CD4-positive, alpha-beta T cell (primary cell): ENCODE measurements at regions not wholly inside any gene's neighbourhood (a gene's known extent, or its start where the extent isn't known, plus 50 kb on each side); places are given as distances from the start of the nearest gene placed in this dataset.
"Not testable (repeated sequence)": the region's sequence is repeated elsewhere in the genome, so short reads cannot be mapped to it uniquely, and the experiment has no call there.

Experiments
- ATAC-seq: fragments of 200-7000 bp; cut with Tn5 transposase; one replicate; pipeline ENCODE4 v1.10.0; 2022; ENCODE audit warnings: mild to moderate bottlenecking; ENCODE audit not compliant: poor library complexity
- CTCF ChIA-PET: fragments of 350-600 bp; sonication (Branson Sonifier 250); formaldehyde crosslinking; loops from one replicate; lab custom pipeline; 2021; ENCODE audit warnings: antibody characterized with exemption, inconsistent platforms; lab: Charles Lee
- POLR2A ChIA-PET: fragments of 350-600 bp; sonication (Branson Sonifier 250); formaldehyde crosslinking; loops from one replicate; lab custom pipeline; 2021; ENCODE audit warnings: antibody characterized with exemption, inconsistent platforms; lab: Charles Lee
- DNase-seq, 14 experiments: peaks; one replicate each; pipeline ENCODE4 v3.0.0-alpha.2; 2013 to 2020; ENCODE audit warnings: mixed read lengths in 2 of 14
- H3K27ac ChIP-seq, 2 donors: one replicate each; pipeline versions ENCODE4 v1.5.1 to v1.7.0; 2013; ENCODE audit warnings: low read length in 2 of 2, low read depth in 1 of 2, mild to moderate bottlenecking in 1 of 2
- H3K27me3 ChIP-seq, 2 experiments: 1 replicate in 1 of 2; 2 replicates in 1 of 2; pipeline versions ENCODE4 v1.6.1 to v1.7.0; 2013; ENCODE audit warnings: low read length in 2 of 2, control low read depth in 1 of 2, mild to moderate bottlenecking in 1 of 2, moderate library complexity in 1 of 2; ENCODE audit not compliant: insufficient read depth in 2 of 2, control insufficient read depth in 1 of 2
- H3K36me3 ChIP-seq: one replicate; pipeline ENCODE4 v1.6.1; 2013; ENCODE audit warnings: low read length, control low read depth; ENCODE audit not compliant: insufficient read depth
- H3K4me1 ChIP-seq: one replicate; pipeline ENCODE4 v1.6.1; 2013; ENCODE audit warnings: low read length, control low read depth; ENCODE audit not compliant: insufficient read depth
- H3K4me3 ChIP-seq: one replicate; pipeline ENCODE4 v1.5.1; 2013; ENCODE audit warnings: mild to moderate bottlenecking, low read length, moderate library complexity
- H3K9me3 ChIP-seq, 2 experiments: 1 replicate in 1 of 2; 2 replicates in 1 of 2; pipeline versions ENCODE4 v1.6.1 to v1.7.0; 2013; ENCODE audit warnings: low read length in 2 of 2, mild to moderate bottlenecking in 2 of 2, control low read depth in 1 of 2, moderate library complexity in 1 of 2; ENCODE audit not compliant: control insufficient read depth in 1 of 2, insufficient read depth in 1 of 2
- H3K27ac Mint-ChIP-seq: one replicate; pipeline ENCODE4 v1.8.0; 2020; ENCODE audit warnings: mixed read lengths
- H3K27me3 Mint-ChIP-seq: one replicate; pipeline ENCODE4 v1.8.0; 2021; ENCODE audit warnings: mixed read lengths
- H3K36me3 Mint-ChIP-seq: one replicate; pipeline ENCODE4 v1.8.0; 2021; ENCODE audit warnings: low read depth, mixed read lengths
- H3K4me1 Mint-ChIP-seq: one replicate; pipeline ENCODE4 v1.8.0; 2021; ENCODE audit warnings: low read depth, mixed read lengths
- H3K4me3 Mint-ChIP-seq: one replicate; pipeline ENCODE4 v1.8.0; 2020; ENCODE audit warnings: mild to moderate bottlenecking, mixed read lengths
- H3K9me3 Mint-ChIP-seq: one replicate; pipeline ENCODE4 v1.8.0; 2020; ENCODE audit warnings: mixed read lengths
- intact Hi-C, 2 experiments: fragments of 100-400 bp; cut with DNase I in 1 of 2; cut with micrococcal nuclease in 1 of 2; formaldehyde crosslinking; loops; one replicate each; pipeline versions ENCODE4 v1.15.1 to v1.9.0; 2023 to 2025; cut with DNase I, micrococcal nuclease
- TF ChIP-seq, protein P1 (sequence below): fragments of 200-600 bp; IDR thresholded peaks from one replicate; pipeline ENCODE4 v1.8.0; 2022; ENCODE audit warnings: antibody characterized with exemption, mild to moderate bottlenecking

DNA sequence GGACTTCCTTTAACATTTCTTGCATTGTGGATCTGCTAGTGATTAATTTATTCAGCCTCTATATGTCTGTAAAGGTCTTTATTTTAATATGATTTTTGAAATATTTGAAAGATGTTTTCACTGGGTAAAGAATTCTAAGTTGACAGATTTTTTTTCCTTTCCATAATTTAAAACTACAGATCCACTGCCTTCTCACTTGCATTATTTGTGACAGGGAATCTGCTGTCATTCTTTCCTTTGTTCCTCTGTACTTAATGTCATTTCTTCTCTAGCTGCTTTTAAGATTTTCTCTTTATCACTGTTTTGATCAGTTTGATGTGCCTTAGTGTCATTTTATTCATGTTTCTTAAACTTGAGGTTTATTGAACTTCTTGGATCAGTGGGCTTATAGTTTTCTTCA, 159.9 kb downstream of the CYB561 start:
- DNase-seq (no peak), ATAC-seq (no peak)
- Mint-ChIP-seq H3K9me3 (peaks cover 15% of the 10 kb centered on the region), H3K27ac (no peak overlapping the region), H3K27me3 (no peaks in the 10 kb centered on the region), H3K4me1 (no peaks in the 10 kb centered on the region), H3K4me3 (no peak overlapping the region), H3K36me3 (peaks cover 87% of the 10 kb centered on the region)
- Histone ChIP-seq H3K4me3 (no peak overlapping the region), H3K27ac (no peak overlapping the region), H3K36me3 (no peaks in the 10 kb centered on the region), H3K9me3 (peaks cover 5 to 15% of the 10 kb centered on the region in 2 experiments), H3K27me3 (no peaks in the 10 kb centered on the region), H3K4me1 (no peaks in the 10 kb centered on the region)
- POLR2A ChIA-PET: no interaction called here
- CTCF ChIA-PET: no interaction called here
- intact Hi-C loops: no loop called here
- TF ChIP-seq, protein P1, sequence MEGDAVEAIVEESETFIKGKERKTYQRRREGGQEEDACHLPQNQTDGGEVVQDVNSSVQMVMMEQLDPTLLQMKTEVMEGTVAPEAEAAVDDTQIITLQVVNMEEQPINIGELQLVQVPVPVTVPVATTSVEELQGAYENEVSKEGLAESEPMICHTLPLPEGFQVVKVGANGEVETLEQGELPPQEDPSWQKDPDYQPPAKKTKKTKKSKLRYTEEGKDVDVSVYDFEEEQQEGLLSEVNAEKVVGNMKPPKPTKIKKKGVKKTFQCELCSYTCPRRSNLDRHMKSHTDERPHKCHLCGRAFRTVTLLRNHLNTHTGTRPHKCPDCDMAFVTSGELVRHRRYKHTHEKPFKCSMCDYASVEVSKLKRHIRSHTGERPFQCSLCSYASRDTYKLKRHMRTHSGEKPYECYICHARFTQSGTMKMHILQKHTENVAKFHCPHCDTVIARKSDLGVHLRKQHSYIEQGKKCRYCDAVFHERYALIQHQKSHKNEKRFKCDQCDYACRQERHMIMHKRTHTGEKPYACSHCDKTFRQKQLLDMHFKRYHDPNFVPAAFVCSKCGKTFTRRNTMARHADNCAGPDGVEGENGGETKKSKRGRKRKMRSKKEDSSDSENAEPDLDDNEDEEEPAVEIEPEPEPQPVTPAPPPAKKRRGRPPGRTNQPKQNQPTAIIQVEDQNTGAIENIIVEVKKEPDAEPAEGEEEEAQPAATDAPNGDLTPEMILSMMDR: no peak

DNA sequence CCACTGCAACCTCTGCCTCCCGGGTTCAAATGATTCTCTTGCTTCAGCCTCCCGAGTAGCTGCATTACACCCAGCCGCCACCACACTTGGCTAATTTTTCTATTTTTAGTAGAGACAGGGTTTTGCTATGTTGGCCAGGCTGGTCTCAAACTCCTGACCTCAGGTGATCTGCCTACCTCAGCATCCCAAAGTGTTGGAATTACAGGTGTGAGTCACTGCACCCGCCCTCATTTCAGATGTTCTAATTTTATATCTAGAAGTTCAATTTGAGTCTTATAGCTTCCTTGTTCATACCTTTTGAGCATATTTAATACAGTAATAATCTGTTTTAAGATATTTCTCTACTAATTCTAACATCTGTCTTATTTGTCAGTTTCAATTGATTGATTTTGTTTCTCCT, 159.1 kb downstream of the CYB561 start:
- intact Hi-C loops: not testable (repeated sequence)
- peaks cover 91% of the 10 kb centered on the region for H3K36me3 Mint-ChIP-seq

DNA sequence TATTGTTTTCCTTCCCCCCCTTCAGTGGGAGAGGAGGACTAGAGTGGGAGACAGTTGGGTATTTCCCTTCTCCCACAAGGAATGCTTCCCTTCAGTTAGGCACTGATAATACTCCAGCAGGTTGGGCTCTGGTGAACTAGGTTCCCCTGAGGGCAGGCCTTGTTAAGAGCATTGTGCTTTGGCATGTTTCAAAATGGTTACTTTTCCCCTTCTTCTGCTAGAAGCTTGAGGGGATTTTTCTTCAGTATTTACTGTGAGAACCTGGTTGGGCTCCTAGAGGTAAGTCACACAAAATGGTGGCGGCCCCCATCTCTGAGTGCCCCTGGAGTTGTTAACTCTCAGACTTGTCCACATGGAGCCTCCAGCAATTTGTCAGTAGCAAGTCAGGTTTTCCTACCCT, 156.2 kb downstream of the CYB561 start:
- intact Hi-C loops: no loop called here
- ATAC-seq (no peak), DNase-seq (no peak)
- ChIA-PET CTCF (no interaction called here), POLR2A (no interaction called here)
- Histone ChIP-seq H3K4me1 (no peaks in the 10 kb centered on the region), H3K27ac (no peak overlapping the region), H3K36me3 (no peaks in the 10 kb centered on the region), H3K4me3 (no peak overlapping the region), H3K9me3 (peaks cover 5 to 15% of the 10 kb centered on the region in 2 experiments), H3K27me3 (no peaks in the 10 kb centered on the region)
- no peak overlapping the region for H3K4me3 Mint-ChIP-seq
- peaks cover 11% of the 10 kb centered on the region for H3K9me3 Mint-ChIP-seq
- no peaks in the 10 kb centered on the region for H3K27me3 Mint-ChIP-seq
- H3K36me3 Mint-ChIP-seq: peaks cover 91% of the 10 kb centered on the region
- TF ChIP-seq, protein P1: no peak
- no peak overlapping the region for H3K27ac Mint-ChIP-seq
- no peaks in the 10 kb centered on the region for H3K4me1 Mint-ChIP-seq

More for the DNA sequence above, 159.1 kb downstream of the CYB561 start:
- H3K4me1 Mint-ChIP-seq, DNase-seq, H3K27me3 ChIP-seq, CTCF ChIA-PET, H3K36me3 ChIP-seq, POLR2A ChIA-PET, ATAC-seq, H3K27me3 Mint-ChIP-seq, H3K4me3 ChIP-seq, H3K4me1 ChIP-seq, H3K27ac Mint-ChIP-seq, H3K4me3 Mint-ChIP-seq, H3K27ac ChIP-seq: not testable (repeated sequence)
- H3K9me3 ChIP-seq: peaks cover 5 to 15% of the 10 kb centered on the region in 2 experiments
- peaks cover 15% of the 10 kb centered on the region for H3K9me3 Mint-ChIP-seq

DNA sequence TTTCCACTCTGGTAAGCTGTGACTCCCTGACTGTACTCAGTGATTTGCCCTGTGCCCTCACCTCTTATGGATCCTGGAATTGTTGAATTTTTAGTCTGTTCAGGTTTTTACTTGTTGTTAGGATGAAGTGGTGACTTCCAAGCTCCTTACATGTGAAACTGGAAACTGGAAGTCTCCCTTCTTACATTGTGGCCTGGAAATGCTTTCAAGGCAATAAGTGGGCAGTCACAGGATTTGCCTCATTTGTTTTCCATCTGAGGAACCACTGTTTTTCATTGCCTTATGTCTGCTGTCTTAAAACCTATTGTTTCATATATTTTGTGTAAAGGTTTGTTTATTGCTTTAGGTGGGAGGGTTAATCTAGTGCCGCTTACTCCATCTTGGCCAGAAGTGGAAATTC, 155.8 kb downstream of the CYB561 start:
- H3K9me3 Mint-ChIP-seq: peaks cover 7% of the 10 kb centered on the region
- TF ChIP-seq, protein P1: no peak
- H3K4me3 Mint-ChIP-seq: no peak overlapping the region
- H3K27me3 Mint-ChIP-seq: no peaks in the 10 kb centered on the region
- no peak overlapping the region for H3K27ac ChIP-seq
- ATAC-seq (no peak), DNase-seq (no peak)
- H3K27me3 ChIP-seq: no peaks in the 10 kb centered on the region
- H3K36me3 Mint-ChIP-seq: peaks cover 88% of the 10 kb centered on the region
- intact Hi-C loops: no loop called here
- peaks cover under 1% of the 10 kb centered on the region for H3K4me1 Mint-ChIP-seq
- ChIA-PET POLR2A (no interaction called here), CTCF (no interaction called here)
- H3K4me1 ChIP-seq: no peaks in the 10 kb centered on the region
- no peak overlapping the region for H3K4me3 ChIP-seq
- H3K9me3 ChIP-seq: peaks cover 5 to 12% of the 10 kb centered on the region in 2 experiments
- H3K36me3 ChIP-seq: no peaks in the 10 kb centered on the region
- H3K27ac Mint-ChIP-seq: no peak overlapping the region
